Astrocyte (in vitro differentiated cells and primary cell): ENCODE measurements at regions not wholly inside any gene's neighbourhood (a gene's known extent, or its start where the extent isn't known, plus 50 kb on each side); places are given as distances from the start of the nearest gene placed in this dataset.

Experiments used
- DNase-seq: peaks from one replicate; pipeline ENCODE4 v3.0.0-alpha.2; 2010; ENCODE audit warnings: low read depth
- FAIRE-seq: peaks from 2 replicates; lab custom pipeline; 2011; peaks lifted over from hg19 to GRCh38; lab: Jason Lieb, UNC
- H2AFZ ChIP-seq: 2 replicates; pipeline ENCODE4 v1.6.0; 2012; ENCODE audit warnings: low read depth, low read length, inconsistent platforms
- H3K27ac ChIP-seq: 2 replicates; pipeline ENCODE4 v1.5.1; 2011; ENCODE audit warnings: low read depth, low read length, inconsistent platforms
- H3K27me3 ChIP-seq: 2 replicates; pipeline ENCODE4 v1.6.0; 2011; ENCODE audit warnings: low read length, inconsistent platforms; ENCODE audit not compliant: insufficient read depth
- H3K36me3 ChIP-seq: 2 replicates; pipeline ENCODE4 v1.5.1; 2011; ENCODE audit warnings: low read length, inconsistent platforms; ENCODE audit not compliant: insufficient read depth
- H3K4me1 ChIP-seq: 2 replicates; pipeline ENCODE4 v1.5.1; 2011; ENCODE audit warnings: low read length, inconsistent platforms; ENCODE audit not compliant: insufficient read depth
- H3K4me2 ChIP-seq: 2 replicates; pipeline ENCODE4 v1.6.0; 2012; ENCODE audit warnings: low read length, inconsistent platforms
- H3K4me3 ChIP-seq: 2 replicates; pipeline ENCODE4 v1.5.1; 2011; ENCODE audit warnings: low read depth, mild to moderate bottlenecking, low read length, inconsistent platforms; ENCODE audit not compliant: insufficient read depth
- H3K79me2 ChIP-seq: 2 replicates; pipeline ENCODE4 v1.6.0; 2012; ENCODE audit warnings: mild to moderate bottlenecking, low read length, inconsistent platforms; ENCODE audit not compliant: insufficient read depth
- H3K9ac ChIP-seq: 2 replicates; pipeline ENCODE4 v1.6.0; 2012; ENCODE audit warnings: mild to moderate bottlenecking, low read length, inconsistent platforms
- H3K9me3 ChIP-seq: 2 replicates; pipeline ENCODE4 v1.5.1; 2012; ENCODE audit warnings: low read depth, mild to moderate bottlenecking, low read length, inconsistent platforms; ENCODE audit not compliant: insufficient read depth
- H4K20me1 ChIP-seq: 2 replicates; pipeline ENCODE4 v1.6.0; 2012; ENCODE audit warnings: low read length, inconsistent platforms; ENCODE audit not compliant: insufficient read depth
- H3K27ac Mint-ChIP-seq: one replicate; pipeline ENCODE4 v1.8.0; 2021; ENCODE audit warnings: mild to moderate bottlenecking, mixed read lengths; ENCODE audit not compliant: unreplicated experiment
- H3K27me3 Mint-ChIP-seq: one replicate; pipeline ENCODE4 v1.8.0; 2021; ENCODE audit warnings: low read depth, mixed read lengths; ENCODE audit not compliant: unreplicated experiment
- H3K36me3 Mint-ChIP-seq: one replicate; pipeline ENCODE4 v1.8.0; 2021; ENCODE audit warnings: low read depth, mixed read lengths; ENCODE audit not compliant: unreplicated experiment
- H3K4me1 Mint-ChIP-seq: one replicate; pipeline ENCODE4 v1.8.0; 2021; ENCODE audit warnings: low read depth, mixed read lengths; ENCODE audit not compliant: unreplicated experiment
- H3K4me3 Mint-ChIP-seq: one replicate; pipeline ENCODE4 v1.8.0; 2021; ENCODE audit warnings: mild to moderate bottlenecking, moderate library complexity, mixed read lengths; ENCODE audit not compliant: unreplicated experiment
- H3K9me3 Mint-ChIP-seq: one replicate; pipeline ENCODE4 v1.8.0; 2021; ENCODE audit warnings: mild to moderate bottlenecking, mixed read lengths; ENCODE audit not compliant: unreplicated experiment
- CTCF ChIP-seq: IDR thresholded peaks from 2 replicates; pipeline ENCODE4 v1.5.1; 2011; ENCODE audit warnings: low read depth, mild to moderate bottlenecking, inconsistent platforms, low read length, moderate library complexity; ENCODE audit not compliant: insufficient read depth
- EZH2 ChIP-seq: IDR thresholded peaks from 2 replicates; pipeline ENCODE4 v1.6.1; 2012; ENCODE audit warnings: mild to moderate bottlenecking, low read length, inconsistent platforms; ENCODE audit not compliant: insufficient read depth

- FAIRE-seq (no peak), DNase-seq (no peak)
- H3K4me1 ChIP-seq = no peaks in the 10 kb centered on the region
- Mint-ChIP-seq H3K27me3 (peaks cover 7% of the 10 kb centered on the region), H3K36me3 (no peaks in the 10 kb centered on the region), H3K9me3 (no peaks in the 10 kb centered on the region), H3K4me3 (no peak overlapping the region), H3K27ac (no peak overlapping the region), H3K4me1 (no peaks in the 10 kb centered on the region)
- H3K36me3 ChIP-seq = no peaks in the 10 kb centered on the region
- no peak for TF ChIP-seq EZH2
- no peak for TF ChIP-seq CTCF
- no peaks in the 10 kb centered on the region for H3K9me3 ChIP-seq
- no peak overlapping the region for H3K4me3 ChIP-seq
- H3K27ac ChIP-seq = no peak overlapping the region
- no peak overlapping the region for H3K4me2 ChIP-seq
- no peak overlapping the region for H2AFZ ChIP-seq
- H3K9ac ChIP-seq = no peak overlapping the region
- no peaks in the 10 kb centered on the region for H4K20me1 ChIP-seq
- H3K79me2 ChIP-seq = no peaks in the 10 kb centered on the region
- peaks cover 3% of the 10 kb centered on the region for H3K27me3 ChIP-seq
These were observed 80.9 kb downstream of the AQP4 start for GRCh38 chr18:26784599-26784998.

GRCh38 chr18:26783170-26783569 is 82.3 kb downstream of the AQP4 start:
- Histone ChIP-seq H3K27me3 (peaks cover 3% of the 10 kb centered on the region), H4K20me1 (no peaks in the 10 kb centered on the region), H3K9me3 (no peaks in the 10 kb centered on the region), H3K79me2 (no peaks in the 10 kb centered on the region), H3K4me1 (no peaks in the 10 kb centered on the region), H3K9ac (no peak overlapping the region), H3K4me3 (no peak overlapping the region), H3K27ac (no peak overlapping the region), H3K4me2 (no peak overlapping the region), H2AFZ (no peak overlapping the region), H3K36me3 (no peaks in the 10 kb centered on the region)
- TF ChIP-seq CTCF = no peak
- TF ChIP-seq EZH2 = no peak
- Mint-ChIP-seq H3K27ac (no peak overlapping the region), H3K27me3 (peaks cover 6% of the 10 kb centered on the region), H3K4me1 (no peaks in the 10 kb centered on the region), H3K4me3 (no peak overlapping the region), H3K36me3 (no peaks in the 10 kb centered on the region), H3K9me3 (no peaks in the 10 kb centered on the region)
- FAIRE-seq (no peak), DNase-seq (no peak)

GRCh38 chr18:26780520-26781325 is 84.8 kb downstream of the AQP4 start:
- Mint-ChIP-seq H3K27me3 (peaks cover 6% of the 10 kb centered on the region), H3K36me3 (no peaks in the 10 kb centered on the region), H3K9me3 (no peaks in the 10 kb centered on the region), H3K4me3 (no peak overlapping the region), H3K27ac (no peak overlapping the region), H3K4me1 (peaks cover 5% of the 10 kb centered on the region)
- H3K4me1 ChIP-seq = no peaks in the 10 kb centered on the region
- H3K79me2 ChIP-seq = no peaks in the 10 kb centered on the region
- H3K27me3 ChIP-seq = peaks cover 3% of the 10 kb centered on the region
- no peak overlapping the region for H3K4me2 ChIP-seq
- H3K9me3 ChIP-seq = no peaks in the 10 kb centered on the region
- H3K9ac ChIP-seq = no peak overlapping the region
- no peaks in the 10 kb centered on the region for H4K20me1 ChIP-seq
- FAIRE-seq = no peak
- H2AFZ ChIP-seq = no peak overlapping the region
- DNase-seq = no peak
- no peaks in the 10 kb centered on the region for H3K36me3 ChIP-seq
- H3K27ac ChIP-seq = no peak overlapping the region
- TF ChIP-seq EZH2 (no peak), CTCF (no peak)
- H3K4me3 ChIP-seq = no peak overlapping the region
